H54 (cell line): ENCODE measurements at regions not wholly inside any gene's neighbourhood (a gene's known extent, or its start where the extent isn't known, plus 50 kb on each side); places are given as distances from the start of the nearest gene placed in this dataset.

Experiments used
- DNase-seq: peaks from one replicate; pipeline ENCODE4 v3.0.0; 2011; ENCODE audit warnings: low spot score, mixed read lengths; ENCODE audit not compliant: insufficient read length
- FAIRE-seq: peaks from 3 replicates; lab custom pipeline; 2011; peaks lifted over from hg19 to GRCh38; lab: Jason Lieb, UNC
- POLR2A ChIP-seq: IDR thresholded peaks from 2 replicates; pipeline ENCODE4 v1.6.1; 2011; ENCODE audit warnings: low read depth, mild to moderate bottlenecking, low read length

DNA sequence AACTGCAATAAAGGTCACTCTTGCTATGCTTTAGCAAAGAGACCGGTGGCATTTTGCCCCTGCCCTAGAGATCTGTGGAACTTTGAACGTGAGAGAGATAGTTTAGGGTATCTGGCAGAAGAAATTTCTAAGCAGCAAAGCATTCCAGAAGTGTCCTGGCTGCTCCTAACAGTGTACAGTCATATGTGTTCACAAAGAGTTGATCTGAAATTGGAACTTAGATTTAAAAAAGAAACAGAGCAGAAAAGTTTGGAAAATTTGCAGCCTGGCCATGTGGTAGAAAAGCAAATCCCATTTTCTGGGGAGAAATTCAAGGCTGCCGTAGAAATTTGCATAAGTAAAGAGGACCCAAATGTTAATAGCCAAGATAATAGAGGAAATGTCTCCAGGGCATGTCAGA is 169.2 kb downstream of the FGF1 start:
- DNase-seq (no peak), FAIRE-seq (no peak)
- no peak for TF ChIP-seq POLR2A

DNA sequence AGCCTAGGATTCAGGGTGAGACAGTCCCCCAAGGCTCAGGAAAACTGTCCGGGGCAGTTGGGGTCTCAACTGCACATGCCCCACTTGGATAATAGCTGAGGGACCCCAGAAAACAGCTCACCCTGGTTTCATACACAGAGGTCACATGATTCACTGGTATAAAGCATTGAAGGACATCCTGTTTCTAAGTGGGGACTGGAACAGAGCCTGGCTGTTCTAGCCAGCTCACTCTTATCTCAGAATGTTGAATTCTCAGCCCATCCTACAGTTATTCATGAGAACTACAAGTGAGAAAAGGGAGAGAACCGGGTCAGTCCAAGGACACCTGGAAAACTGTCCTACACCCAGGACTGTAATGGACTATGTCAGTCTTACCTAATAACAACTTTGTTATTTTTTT is 170.9 kb downstream of the FGF1 start:
- FAIRE-seq (no peak), DNase-seq (no peak)
- TF ChIP-seq POLR2A: no peak

DNA sequence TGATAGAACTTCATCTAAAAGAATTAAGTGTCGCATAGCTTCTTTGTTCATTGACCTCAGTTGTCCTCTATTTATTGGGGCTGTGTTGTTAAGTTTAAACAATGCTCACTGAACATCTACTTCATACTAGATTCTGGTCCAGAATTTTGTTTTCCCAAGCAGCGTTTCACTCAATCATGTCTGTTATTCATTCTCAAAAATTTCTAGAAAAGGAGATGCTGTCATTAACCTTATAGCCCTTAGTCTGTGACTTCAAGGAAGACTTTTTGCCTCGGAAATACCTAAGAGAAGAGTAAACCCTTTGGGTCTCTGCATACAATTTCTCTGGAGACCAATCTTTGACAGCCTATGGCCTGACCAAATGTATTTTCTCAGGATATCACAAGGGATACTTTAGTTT is 171.7 kb downstream of the FGF1 start:
- FAIRE-seq (no peak), DNase-seq (no peak)
- no peak for TF ChIP-seq POLR2A

DNA sequence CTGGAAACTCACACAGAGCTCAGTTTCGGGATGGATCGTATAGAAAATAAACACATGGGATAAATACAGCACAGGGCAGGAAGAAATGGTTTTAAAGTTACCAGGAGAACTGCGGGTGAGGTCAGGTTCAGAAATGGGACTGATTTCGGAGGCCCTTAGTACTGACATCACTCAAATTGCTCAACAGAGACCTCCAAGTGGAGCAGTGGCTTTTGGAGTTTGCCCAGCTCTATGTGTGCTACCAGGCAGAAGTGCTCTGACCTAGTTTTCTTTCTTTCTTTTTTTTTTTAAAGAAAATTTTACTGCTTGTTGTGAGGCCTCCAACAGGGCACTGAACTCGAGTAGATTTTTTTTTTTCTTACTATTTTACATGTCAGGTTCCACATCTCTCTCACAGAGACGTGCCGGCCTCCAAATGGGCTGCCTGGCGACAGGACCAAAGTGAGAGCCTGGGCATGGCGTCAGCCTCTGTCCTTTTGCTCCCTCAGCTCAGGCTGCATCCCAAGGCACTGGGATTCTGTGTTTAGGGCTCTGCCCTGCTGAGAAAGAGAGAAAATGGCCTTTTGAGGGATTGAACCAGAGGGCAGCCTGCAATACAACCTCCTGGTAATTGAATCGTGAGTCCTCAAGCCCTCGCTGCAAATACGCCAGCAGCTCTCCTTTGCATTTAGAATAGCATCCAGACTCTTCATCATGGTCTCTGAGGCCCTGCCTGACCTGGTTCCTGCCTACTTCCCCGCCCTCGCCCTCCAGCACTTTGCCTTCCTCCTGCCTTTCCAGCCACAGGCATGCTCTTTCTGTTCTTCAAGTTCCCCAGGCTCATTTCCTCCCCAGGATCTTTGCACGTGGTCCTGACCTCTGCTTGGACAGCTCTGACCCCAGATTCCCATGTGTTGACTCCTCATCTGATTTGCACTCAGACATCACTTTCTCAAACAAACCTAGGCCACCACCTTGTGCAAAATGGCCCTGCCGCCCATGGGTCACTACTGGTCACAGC is 173.5 kb downstream of the FGF1 start:
- TF ChIP-seq POLR2A: no peak
- FAIRE-seq: peak; percentile 55
- peak; percentile 51 for DNase-seq

DNA sequence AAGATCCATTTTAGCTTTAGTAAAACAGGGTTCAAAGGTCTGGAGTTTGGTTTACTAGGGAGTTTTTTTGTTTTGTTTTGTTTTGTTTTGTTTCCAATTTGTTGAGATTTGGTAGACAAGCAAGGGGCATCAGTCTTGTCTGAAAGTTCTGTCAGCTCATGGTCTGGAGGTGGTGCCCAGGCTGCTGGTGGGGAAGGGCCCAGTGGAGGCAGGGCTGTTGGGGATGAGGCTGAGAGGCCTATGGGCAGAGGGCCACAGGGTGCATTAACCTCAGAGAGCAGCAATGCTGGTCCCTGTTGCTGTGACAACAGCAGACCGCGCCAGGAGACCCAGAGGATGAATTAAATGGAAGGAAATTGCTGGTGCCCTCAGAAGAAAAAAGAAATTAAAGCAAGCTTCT is 174.5 kb downstream of the FGF1 start:
- TF ChIP-seq POLR2A: no peak
- no peak for FAIRE-seq
- DNase-seq: no peak

DNA sequence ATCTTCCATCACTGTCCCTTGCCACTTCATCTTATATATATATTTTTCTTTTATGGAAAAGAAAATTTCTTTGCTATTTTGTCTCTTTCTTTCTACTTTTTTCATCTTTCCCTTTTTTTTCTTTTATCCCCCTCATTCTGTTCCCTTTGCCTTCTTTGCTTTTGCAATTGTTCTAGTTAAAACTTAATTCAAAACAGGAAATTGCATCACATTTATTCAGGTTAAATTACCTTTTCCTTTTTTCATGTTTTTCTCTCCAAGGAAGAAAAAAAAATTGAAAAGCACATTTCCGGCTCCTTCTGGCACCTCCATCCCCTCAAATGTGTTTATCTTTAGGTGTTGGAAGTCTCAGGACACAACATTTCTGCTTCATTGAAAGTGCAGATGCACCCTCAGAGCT is 176.9 kb downstream of the FGF1 start:
- DNase-seq (no peak), FAIRE-seq (no peak)
- no peak for TF ChIP-seq POLR2A

DNA sequence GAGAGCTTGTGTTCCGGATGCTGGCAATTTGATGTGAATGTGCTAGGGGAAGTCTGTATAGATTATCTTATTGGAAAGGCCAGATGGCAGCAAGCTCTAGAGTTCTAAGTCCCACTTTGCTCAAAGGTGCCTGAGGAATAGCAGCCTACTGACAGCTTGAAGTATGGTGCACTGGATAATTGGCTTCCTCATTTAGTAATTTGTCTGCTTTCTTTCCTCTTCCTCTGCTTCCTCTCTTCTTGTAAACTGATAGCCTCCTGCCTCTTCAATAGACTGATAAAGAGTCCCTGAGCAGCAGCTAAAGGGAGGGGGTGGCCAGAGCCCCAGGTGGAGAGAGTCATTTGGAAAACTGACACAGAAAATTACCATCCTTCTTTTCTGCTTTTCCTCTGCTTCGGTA is 177.3 kb downstream of the FGF1 start:
- no peak for TF ChIP-seq POLR2A
- DNase-seq (no peak), FAIRE-seq (no peak)

DNA sequence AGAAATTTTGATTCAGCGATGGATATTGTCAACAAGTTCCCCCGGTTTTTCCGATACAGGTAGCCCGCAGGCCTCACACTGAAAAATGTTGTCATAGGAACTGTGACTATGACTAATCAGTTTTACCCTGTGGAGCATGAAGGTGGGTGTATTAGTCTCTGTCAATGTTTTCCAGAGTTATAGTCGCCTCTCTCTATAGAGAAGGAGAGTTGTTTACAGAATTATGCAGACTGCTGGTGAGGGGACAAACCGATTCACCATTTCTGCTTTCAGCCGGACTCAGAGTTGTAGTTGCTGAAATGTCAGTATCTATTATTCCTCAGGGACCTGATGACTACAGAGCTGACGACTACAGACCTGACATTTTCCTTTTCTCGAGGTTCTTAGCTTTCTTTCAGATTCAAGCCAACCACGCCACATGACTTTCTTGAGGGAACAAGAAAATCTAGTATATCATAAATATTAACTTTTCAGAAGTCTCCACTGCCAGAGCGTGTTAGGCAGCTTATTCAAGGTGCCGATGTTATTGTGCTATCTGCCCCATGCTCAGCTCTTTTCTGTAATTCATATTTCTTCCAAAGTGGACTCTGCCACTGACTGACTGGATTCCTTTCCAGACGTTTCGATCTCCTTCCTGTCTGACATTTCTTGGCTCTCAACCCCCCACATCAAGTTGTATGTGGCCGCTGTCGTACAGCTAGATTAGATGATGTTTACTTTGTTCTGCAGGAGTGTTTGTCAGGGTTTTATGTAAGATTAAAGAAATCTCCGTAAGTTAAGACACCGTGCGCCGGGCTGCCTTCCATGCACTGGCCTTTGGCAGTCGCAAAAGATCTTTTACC is 178.1 kb downstream of the FGF1 start:
- DNase-seq (no peak), FAIRE-seq (no peak)
- no peak for TF ChIP-seq POLR2A

DNA sequence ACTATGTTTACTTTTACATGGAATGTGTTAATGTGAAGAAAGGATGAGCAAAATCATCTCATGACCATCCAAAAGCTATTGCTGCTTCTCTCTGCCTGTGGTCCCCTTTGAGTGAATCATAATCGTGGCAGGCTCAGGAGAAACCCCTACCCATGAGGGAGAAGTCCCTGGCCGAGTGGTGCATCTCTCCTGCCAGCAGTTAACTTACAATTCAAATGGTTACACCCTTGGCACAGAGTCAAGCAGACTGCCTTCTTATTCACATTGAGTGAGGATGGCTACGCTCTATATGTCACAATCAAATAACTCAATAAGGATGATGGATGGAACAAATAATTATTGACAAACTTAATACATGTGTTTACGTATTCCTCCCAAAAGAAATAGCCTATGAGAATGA is 179.1 kb downstream of the FGF1 start:
- DNase-seq (no peak), FAIRE-seq (no peak)
- TF ChIP-seq POLR2A: no peak

DNA sequence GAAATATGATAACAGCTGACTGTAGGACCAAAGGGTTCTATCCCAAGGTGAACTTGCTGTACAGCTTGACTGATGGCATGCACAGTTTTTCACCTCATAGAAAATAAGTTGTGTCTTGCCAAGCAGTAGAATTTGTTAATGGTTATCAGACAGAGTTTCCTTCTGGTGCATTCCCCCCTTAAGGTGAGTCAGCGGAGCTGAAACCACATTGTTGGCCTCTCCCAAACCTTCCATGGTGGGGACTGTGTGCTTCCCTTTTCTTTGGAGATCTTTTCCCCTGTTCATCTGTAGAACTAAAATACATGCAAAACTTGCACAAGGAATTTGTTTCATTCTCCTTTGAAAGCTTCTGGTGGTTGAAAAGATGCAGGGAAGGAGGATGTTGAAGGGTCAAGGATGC is 179.8 kb downstream of the FGF1 start:
- DNase-seq (peak; percentile 28), FAIRE-seq (peak; percentile 6)
- no peak for TF ChIP-seq POLR2A

DNA sequence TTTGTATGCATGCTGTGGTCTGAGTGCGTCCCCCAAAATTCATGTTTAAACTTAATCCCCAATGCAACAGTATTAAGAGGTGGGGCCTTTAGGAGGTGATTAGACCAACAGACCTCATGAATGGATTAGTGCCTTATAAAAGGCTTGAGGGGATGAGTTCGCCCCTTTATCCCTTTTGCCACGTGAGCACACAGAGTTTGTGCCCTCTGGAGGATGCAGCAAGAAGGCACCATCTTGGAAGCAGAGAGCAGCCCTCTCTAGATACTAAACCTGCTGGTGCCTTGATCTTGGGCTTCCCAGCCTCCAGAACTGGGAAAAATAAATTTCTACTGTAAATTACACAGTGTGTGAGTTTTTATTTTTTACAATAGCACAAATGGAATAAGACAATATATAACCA is 177.1 kb upstream of the SPRY4 start:
- no peak for TF ChIP-seq POLR2A
- FAIRE-seq (no peak), DNase-seq (no peak)

DNA sequence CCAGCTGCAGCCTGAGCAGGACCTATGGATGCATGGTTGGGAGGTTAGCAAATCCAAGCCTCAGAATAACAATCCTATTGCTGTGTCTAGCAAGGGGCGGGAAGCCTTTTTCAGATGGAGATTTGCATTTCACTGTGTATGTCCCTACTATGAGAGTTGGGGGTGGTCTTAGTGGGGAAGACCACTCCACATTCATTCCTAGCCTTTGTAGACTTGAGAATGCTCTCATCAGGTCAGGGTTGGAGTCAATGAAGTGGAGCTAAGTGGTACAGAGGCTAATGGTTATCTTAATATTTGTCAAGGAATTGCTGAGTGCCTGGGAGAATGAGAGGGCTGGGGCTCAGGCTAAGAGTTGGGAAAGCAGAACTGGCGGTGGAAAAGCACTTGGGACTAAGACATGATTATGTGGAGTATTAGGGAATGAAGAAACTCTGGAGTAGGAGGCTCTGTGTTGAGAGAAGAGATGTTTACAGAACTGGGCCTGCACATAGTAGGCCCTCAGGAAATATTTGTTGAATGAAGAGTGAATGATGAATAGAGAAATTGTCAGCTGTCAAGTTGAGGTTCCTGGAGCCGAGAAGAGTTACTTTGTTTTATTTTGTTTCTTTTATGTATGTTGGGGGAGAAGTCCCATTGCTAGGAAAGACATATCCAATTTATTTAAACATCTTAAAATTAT is 175.5 kb upstream of the SPRY4 start:
- no peak for TF ChIP-seq POLR2A
- DNase-seq (no peak), FAIRE-seq (no peak)

DNA sequence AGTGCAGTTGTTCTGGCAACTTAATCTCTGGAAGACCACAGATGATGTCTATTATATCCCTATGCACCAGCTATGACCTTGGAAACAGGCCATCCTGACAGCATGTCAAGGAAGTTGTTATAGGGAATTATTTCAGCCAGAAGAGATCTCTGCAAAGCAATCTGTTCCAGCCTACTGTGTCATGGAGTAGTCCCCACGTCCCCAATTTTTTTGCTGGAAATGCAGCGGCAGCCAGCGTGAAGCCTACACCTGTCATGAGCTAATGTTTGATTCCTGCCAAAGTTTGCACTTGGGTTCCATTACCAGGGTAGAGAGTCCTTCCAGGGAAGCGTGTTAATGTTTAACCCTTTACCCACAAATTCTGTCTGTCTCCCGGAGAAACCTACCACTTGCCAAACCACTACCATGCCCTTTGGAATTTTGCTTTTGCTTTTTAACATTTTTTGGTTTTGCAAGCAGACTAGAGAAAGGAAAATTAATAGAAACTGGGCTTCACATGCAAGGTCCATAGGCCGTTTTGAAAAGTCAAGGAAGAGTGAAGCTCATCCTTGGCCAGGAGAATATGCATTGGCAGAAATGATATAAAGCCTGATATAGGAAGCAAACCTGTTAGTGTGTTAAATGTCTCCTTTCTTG is 174.9 kb upstream of the SPRY4 start:
- no peak for DNase-seq
- no peak for FAIRE-seq
- no peak for TF ChIP-seq POLR2A

DNA sequence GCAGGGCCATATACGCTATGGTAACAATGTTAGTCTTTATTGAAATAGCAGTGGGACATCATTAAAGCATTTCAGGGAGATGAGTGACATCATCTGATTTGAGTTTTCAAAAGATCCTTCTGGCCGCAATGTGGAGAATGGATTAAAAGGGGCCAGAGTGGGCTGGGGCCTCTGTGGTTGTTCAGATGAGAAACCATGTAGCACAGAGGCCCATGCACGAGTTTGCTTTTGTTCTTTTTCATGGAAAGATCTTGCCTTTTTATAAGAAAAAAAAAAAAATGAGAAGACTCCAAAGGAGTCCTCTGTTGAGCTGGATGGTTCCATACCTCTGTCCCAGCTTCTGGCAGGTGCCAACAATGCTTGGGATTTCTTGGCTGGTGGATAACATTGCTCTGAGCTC is 173.5 kb upstream of the SPRY4 start:
- no peak for DNase-seq
- no peak for TF ChIP-seq POLR2A
- no peak for FAIRE-seq
